ENCODE measurements at regions not wholly inside any gene's neighbourhood (a gene's known extent, or its start where the extent isn't known, plus 50 kb on each side); places are given as distances from the start of the nearest gene placed in this dataset.
"Not testable (repeated sequence)": the region's sequence is repeated elsewhere in the genome, so short reads cannot be mapped to it uniquely, and the experiment has no call there.

- DNase-seq (ENCODE audit: low read depth in 2 of 2, low spot score in 1 of 2): no peak
Measured at GRCh38 chrX:2640436-2641150, 50.5 kb upstream of the CD99 start.

- no peak for DNase-seq (ENCODE audit: low read depth in 2 of 2, low spot score in 1 of 2)
Measured at GRCh38 chrX:2638279-2638678, 52.8 kb upstream of the CD99 start.

- DNase-seq (ENCODE audit: low read depth in 2 of 2, low spot score in 1 of 2): no peak
Measured at GRCh38 chrX:2635342-2635741, 55.8 kb upstream of the CD99 start.

GRCh38 chrX:2632533-2633504, 58.3 kb upstream of the CD99 start:
- no peak for DNase-seq (ENCODE audit: low read depth in 2 of 2, low spot score in 1 of 2)

DNA sequence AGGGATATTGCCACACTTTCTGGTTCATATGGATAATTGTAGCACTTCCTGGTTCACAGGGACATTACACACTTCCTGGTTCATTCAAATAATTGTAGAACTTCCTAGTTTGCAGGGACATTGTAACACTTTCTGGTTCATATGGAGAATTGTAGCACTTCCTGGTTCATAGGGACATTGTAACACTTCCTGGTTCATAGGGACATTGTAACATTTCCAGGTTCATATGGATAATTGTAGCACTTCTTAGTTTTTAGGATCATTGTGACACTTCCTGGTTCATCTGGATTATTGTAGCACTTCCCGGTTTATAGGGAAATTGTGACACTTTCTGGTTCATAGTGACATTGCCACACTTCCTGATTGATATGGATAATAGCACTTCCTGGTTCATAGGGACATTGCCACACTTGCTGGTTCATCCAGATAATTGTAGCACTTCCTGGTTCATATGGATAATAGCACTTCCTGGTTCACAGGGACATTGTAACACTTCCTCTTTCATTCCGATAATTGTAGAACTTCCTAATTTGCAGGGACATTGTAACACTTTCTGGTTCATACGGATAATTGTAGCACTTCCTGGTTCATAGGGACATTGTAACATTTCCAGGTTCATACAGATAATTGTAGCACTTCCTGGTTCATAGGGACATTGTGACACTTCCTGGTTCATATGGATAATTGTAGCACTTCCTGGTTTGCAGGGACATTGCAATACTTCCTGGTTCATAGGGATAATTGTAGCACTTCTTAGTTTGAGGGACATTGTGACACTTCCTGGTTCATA, 59.2 kb upstream of the CD99 start:
- no peak for DNase-seq (ENCODE audit: low read depth in 2 of 2, low spot score in 1 of 2)

- DNase-seq (ENCODE audit: low read depth in 2 of 2, low spot score in 1 of 2): not testable (repeated sequence)
Measured at GRCh38 chrX:2630935-2631742, 60.0 kb upstream of the CD99 start.

DNA sequence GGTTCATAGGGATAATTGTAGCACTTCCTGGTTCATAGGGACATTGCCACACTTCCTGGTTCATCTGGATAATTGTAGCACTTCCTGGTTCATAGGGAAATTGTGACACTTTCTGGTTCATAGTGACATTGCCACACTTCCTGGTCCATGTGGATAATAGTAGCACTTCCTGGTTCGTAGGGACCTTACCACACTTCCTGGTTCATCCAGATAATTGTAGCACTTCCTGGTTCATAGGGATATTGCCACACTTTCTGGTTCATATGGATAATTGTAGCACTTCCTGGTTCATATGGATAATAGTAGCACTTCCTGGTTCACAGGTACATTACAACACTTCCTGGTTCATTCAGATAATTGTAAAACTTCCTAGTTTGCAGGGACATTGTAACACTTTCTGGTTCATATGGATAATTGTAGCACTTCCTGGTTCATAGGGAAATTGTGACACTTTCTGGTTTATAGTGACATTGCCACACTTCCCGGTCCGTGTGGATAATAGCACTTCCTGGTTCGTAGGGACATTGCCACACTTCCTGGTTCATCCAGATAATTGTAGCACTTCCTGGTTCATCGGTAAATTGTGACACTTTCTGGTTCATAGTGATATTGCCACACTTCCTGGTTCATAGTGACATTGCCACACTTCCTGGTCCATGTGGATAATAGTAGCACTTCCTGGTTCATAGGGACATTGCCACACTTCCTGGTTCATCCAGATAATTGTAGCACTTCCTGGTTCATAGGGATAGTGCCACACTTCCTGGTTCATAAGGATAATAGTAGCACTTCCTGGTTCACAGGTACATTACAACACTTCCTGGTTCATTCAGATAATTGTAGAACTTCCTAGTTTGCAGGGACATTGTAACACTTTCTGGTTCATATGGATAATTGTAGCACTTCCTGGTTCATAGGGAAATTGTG, 60.8 kb upstream of the CD99 start:
- DNase-seq (ENCODE audit: low read depth in 2 of 2, low spot score in 1 of 2): not testable (repeated sequence)

DNA sequence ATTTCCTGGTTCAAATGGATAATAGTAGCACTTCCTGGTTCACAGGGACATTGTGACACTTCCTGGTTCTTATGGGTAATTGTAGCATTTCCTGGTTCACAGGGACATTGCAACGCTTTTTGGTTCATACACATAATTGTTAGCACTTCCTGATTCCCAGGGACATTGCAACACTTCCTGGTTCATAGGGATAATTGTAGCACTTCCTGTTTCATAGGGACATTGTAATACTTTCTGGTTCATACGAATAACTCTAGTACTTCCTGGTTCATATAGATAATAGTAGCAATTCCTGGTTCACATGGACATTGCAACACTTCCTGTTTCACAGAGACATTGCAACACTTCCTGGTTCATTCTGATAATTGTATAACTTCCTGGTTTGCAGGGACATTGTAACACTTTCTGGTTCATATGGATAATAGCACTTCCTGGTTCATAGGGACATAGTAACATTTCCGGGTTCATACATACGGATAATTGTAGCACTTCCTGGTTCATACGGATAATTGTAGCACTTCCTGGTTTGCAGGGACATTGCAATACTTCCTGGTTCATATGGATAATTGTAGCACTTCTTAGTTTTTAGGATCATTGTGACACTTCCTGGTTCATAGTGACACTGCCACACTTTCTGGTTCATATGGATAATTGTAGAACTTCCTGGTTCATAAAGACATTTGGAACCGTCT, 61.6 kb upstream of the CD99 start:
- no peak for DNase-seq (ENCODE audit: low read depth in 2 of 2, low spot score in 1 of 2)

DNA sequence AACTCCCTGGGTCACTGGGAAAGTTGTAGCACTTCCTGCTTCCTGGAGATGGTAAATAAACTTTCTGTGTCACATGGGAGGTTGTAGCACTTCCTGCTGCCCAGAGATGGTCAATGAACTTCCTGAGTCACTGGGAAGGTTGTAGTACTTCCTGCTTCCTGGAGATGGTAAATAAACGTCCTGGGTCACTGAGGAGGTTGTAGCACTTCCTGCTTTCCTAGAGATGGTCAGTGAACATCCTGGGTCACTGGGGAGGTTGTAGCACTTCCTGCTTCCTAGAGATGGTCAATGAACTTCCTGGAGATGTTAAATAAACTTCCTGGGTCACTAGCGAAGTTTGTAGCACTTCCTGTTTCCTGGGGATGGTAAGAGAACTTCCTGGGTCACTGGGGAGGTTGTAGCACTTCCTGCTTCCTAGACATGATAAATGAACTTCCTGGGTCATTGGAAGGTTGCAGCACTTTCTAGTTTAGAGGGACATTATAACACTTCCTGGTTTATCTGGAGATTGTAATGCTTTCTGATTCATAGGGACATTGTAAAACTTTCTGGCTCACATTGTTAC, 62.3 kb upstream of the CD99 start:
- DNase-seq (ENCODE audit: low read depth in 2 of 2, low spot score in 1 of 2): no peak

DNA sequence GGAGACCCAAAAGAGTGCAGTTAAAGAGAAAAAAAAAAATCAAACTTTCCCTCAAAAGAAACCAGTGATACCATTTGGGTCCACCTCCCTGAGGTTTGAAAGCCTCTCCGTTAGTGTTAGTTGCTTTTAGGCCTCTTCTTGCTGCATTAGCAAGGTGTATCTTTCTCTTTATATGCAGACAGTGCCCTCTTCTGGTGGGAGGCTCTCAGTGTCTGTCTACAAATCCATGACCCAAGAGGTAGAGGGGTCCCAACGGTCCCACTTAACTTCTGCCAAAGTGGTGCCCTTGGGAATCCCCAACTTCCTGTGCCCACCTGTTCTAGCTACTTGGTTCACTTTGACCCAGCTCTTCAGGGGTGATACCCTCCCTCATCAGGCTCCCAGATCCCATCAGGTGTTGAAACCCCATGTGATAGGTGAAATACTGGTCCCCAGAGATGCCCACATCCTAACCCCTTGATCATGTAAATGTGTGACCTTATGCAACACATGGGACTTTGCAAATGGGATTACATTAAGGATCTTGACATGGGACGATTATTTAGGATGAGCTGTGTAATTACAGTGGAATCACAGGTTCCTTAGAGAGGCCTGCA, 63.7 kb upstream of the CD99 start:
- DNase-seq (ENCODE audit: low read depth in 2 of 2, low spot score in 1 of 2): no peak

DNA sequence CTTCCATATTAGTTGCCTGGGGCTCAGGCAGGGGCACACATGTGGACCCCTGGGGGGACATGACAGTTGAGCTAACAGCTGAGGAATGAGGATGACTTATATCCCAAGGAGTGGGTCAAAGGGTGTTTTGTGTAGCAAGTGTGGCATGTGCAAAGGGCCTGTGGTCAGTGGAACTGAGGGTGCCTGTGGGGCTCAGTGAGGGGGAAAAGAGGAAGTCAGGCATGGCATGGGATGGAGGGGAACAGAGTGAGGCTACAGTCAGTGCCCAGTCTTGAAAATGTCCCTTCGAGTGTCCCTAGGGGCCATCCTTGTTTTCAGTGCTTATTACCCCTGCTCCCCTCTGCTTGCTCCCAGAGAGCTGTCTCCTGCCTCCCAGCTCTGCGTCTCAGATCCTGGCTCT, 64.3 kb upstream of the CD99 start:
- no peak for DNase-seq (ENCODE audit: low read depth in 2 of 2, low spot score in 1 of 2)

DNA sequence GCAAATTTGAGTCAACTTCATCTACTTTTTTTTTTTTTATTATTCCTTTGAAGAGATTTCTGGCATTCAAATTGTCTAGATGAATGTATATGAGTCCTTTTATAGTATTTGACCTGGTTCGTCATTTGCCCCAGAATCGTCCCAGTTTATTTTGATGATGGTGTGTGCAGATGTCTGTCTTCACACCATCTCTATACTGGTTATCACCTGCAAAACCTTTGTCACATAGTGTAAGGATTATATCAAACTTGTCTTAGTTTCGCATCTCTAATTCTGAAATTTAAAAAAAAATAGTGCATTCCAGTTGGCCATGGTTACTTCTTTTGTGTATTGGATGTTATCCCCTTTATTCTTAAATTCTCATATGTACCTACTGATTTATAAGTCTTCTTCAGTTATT, 70.5 kb upstream of the CD99 start:
- no peak for DNase-seq (ENCODE audit: low read depth in 2 of 2, low spot score in 1 of 2)

DNA sequence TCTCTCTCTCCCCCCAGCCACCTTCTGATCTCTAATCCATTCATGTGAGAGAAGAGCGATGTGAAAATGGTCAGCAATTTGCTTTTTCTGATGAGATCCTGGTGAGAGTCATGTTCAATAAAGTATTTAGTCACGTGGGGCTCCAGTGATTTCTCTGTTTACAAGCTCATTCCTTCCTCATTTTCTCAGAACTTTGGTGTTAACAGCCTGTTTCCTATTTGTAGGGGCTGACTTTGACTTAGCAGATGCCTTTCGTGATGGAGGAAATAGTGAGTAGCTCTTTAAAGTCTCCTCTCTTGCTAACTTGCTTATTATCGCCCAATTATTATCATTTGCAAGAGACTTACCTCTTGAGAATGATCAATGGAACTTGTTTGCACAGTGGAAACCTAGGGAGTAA, 72.6 kb upstream of the CD99 start:
- no peak for DNase-seq (ENCODE audit: low read depth in 2 of 2, low spot score in 1 of 2)

DNA sequence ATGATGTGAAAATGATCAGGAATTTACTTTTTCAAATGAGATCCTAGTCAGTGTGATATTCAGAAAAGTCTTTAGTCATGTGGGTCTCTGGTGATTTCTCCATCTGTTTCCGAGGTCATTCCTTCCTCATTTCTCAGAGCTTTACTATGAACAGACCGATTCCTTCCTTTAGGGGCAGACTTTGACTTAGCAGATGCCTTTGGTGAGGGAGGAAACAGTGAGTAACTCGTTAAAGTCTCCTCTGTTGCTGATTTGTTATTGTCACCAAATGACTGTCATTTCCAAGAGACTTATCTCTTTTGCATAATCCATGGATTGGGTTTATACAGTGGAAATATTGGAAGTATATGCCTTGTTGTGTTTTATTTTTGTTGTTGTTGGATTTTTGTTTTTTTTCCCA, 76.2 kb upstream of the CD99 start:
- DNase-seq (ENCODE audit: low read depth in 2 of 2, low spot score in 1 of 2): no peak

DNA sequence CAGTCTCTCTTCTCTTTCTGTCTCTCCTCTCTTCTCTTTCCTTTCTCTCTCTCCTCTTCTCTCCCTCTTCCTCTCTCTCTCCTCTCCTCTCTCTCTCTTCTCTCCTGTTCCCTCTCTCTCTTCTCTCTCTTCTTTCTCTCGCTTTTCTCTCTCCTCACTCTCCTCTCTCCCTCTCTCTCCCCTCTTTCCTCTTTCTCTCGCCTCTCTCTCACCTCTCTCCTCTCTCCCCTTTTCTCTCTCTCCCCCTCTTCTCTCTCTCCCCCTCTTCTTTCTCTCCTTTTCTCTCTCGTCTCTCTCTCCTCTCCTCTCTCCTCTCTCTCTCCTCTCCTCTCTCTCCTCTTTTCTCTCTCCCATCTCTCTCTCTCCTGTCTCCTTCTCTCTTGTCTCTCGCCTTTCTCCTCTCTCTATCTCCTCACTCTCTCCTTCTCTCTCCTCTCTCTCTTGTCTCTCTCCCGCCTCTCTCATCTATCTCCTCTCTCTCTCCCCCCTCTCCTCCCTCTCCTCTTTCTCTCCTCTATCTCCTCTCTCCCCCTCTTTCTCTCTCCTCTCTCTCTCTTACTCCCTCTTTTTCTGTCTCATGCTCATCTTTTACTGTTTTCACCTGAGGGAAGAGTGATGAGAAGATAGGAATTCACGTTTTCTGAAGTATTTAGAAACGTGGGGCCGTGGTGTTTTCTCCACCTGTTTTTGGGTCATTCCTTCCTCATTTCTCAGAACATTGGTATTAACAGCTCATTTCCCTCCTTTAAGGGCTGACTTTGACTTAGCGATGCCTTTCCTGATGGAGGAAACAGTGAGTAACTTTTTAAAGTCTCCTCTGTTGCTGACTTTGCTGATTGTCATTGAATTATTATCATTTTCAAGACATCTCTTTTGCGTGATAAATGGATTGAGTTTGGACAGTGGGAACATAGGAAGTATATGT, 80.6 kb upstream of the CD99 start:
- DNase-seq (ENCODE audit: low read depth in 2 of 2, low spot score in 1 of 2): no peak

DNA sequence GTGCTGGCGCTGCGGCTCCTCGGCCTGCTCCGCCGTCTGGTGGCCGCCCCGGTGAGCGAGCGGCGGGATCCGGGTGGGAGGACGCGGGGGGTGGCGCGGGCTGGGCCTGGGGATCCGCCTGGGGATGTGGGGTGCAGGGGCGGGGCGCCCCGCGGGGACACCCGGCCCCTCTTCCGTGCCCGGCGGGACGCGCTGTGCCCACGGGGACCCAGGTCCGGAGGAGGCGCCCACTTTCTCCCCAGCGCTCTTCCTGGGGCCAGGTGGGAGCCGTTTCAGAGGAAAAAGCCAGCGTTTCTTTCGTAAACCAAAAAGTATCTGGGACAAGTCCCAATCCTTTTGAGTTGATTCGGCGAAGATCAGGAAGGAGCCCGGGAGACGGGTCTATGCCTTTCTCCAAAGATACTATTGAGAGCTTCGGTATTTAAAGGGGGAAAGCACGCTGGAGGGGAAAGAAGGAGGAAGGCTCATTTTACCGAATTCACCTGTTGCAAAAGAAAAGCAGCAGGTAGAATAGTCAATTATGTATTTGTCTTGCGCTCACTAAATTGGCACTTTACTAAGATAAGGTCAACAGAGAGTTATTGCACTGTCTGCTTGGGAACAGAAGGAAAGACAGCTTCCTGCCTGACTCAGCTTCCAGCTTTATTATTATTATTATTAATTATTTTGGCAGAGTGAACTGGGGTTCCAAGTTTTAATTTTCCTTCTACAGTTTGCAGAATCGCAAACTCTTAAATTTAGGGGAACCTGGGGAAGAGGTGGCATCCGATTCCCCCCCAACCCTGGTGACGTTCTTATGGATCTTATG, 81.5 kb upstream of the CD99 start:
- no peak for DNase-seq (ENCODE audit: low read depth in 2 of 2, low spot score in 1 of 2)
